HCT116 (cell line): ENCODE measurements at regions not wholly inside any gene's neighbourhood (a gene's known extent, or its start where the extent isn't known, plus 50 kb on each side); places are given as distances from the start of the nearest gene placed in this dataset.

ENCODE experiments used
- ATAC-seq: fragments of 200-7000 bp; cut with Tn5 transposase; 2 replicates; pipeline ENCODE4 v1.9.1; 2020; ENCODE audit warnings: mild to moderate bottlenecking, moderate library complexity
- BruUV-seq: library from RNA; stranded (reverse); fragments of 400-500 nt; replicated peaks from 2 replicates; lab custom pipeline; 2021; lab: Mats Ljungman, UMichigan
- CTCF ChIA-PET: fragments of 300-600 bp; sonication (Branson Sonifier 250); formaldehyde crosslinking; loops from one replicate; lab custom pipeline; 2021; ENCODE audit warnings: antibody characterized with exemption; lab: Charles Lee
- POLR2A ChIA-PET: fragments of 300-600, 350-600 bp; sonication (Branson Sonifier 250); formaldehyde crosslinking; loops from one replicate; lab custom pipeline; 2021; ENCODE audit warnings: antibody characterized with exemption; lab: Charles Lee
- RAD21 ChIA-PET, 2 experiments: fragments of 300-600 bp; sonication (Branson Sonifier 250); formaldehyde crosslinking; loops; one replicate each; lab custom pipeline; 2023; ENCODE audit warnings: low total read pairs in 2 of 2; ENCODE audit not compliant: uncharacterized antibody in 2 of 2, unreplicated experiment in 2 of 2, low non-redundant PET in 1 of 2; lab: Charles Lee
- DNase-seq: peaks from one replicate; pipeline ENCODE4 v3.0.0-alpha.2; 2010; ENCODE audit warnings: low read depth, low spot score
- H2AFZ ChIP-seq: fragments of 200-600 bp; shearing (Covaris generic), sonication (generic); 2 replicates; pipeline ENCODE4 v1.6.1; 2017; ENCODE audit warnings: low read depth, mixed run types, mixed read lengths, antibody characterized with exemption, low read length; ENCODE audit not compliant: poor library complexity, severe bottlenecking
- H3K27ac ChIP-seq: 2 replicates; pipeline ENCODE4 v1.5.1; 2012; ENCODE audit warnings: low read depth, low read length
- H3K27me3 ChIP-seq: fragments of 200-600 bp; sonication (generic); 2 replicates; pipeline ENCODE4 v1.6.1; 2016; ENCODE audit warnings: mixed run types, low read length, mixed read lengths; ENCODE audit not compliant: insufficient read depth
- H3K36me3 ChIP-seq, 2 experiments: fragments of 200-500 bp in 1 of 2; fragments of 200-600 bp in 1 of 2; sonication (Bioruptor generic) in 1 of 2; sonication (generic) in 1 of 2; 2 replicates each; pipeline versions ENCODE4 v1.5.1 to v1.6.1; 2014 to 2016; ENCODE audit warnings: low read length in 2 of 2, inconsistent platforms in 1 of 2, mixed read lengths in 1 of 2, mixed run types in 1 of 2; ENCODE audit not compliant: insufficient read depth in 2 of 2, control insufficient read depth in 1 of 2
- H3K4me1 ChIP-seq, 2 experiments: fragments of 200-600 bp in 1 of 2; sonication (generic) in 1 of 2; 2 replicates each; pipeline versions ENCODE4 v1.5.1 to v1.6.1; 2012 to 2017; ENCODE audit warnings: low read length in 2 of 2, inconsistent platforms in 1 of 2, mild to moderate bottlenecking in 1 of 2, mixed read lengths in 1 of 2, mixed run types in 1 of 2, moderate library complexity in 1 of 2; ENCODE audit not compliant: insufficient read depth in 2 of 2, control insufficient read depth in 1 of 2
- H3K4me2 ChIP-seq: fragments of 200-600 bp; sonication (generic); 2 replicates; pipeline ENCODE4 v1.6.1; 2017; ENCODE audit warnings: mixed run types, low read length, mixed read lengths
- H3K4me3 ChIP-seq, 2 experiments: fragments of 200-600 bp in 1 of 2; sonication (generic) in 1 of 2; replicated peaks in 1 of 2; 2 replicates each; pipeline ENCODE4 v1.5.1; 2011 to 2016; ENCODE audit warnings: low read length in 2 of 2, control low read depth in 1 of 2, low read depth in 1 of 2, mild to moderate bottlenecking in 1 of 2, mixed read lengths in 1 of 2, mixed run types in 1 of 2
- H3K79me2 ChIP-seq: fragments of 200-600 bp; sonication (generic); 2 replicates; pipeline ENCODE4 v1.6.1; 2017; ENCODE audit warnings: mild to moderate bottlenecking, mixed run types, low read length, moderate library complexity, mixed read lengths; ENCODE audit not compliant: insufficient read depth
- H3K9ac ChIP-seq: fragments of 200-600 bp; sonication (generic); 2 replicates; pipeline ENCODE4 v1.6.1; 2016; ENCODE audit warnings: low read length, mixed read lengths
- H3K9me2 ChIP-seq: fragments of 200-600 bp; sonication (generic), shearing (Covaris generic); 2 replicates; pipeline ENCODE4 v1.6.1; 2017; ENCODE audit warnings: mixed run types, mild to moderate bottlenecking, moderate library complexity; ENCODE audit not compliant: insufficient read depth
- H3K9me3 ChIP-seq, 2 experiments: fragments of 200-500 bp in 1 of 2; fragments of 200-600 bp in 1 of 2; sonication (Bioruptor generic) in 1 of 2; sonication (generic) in 1 of 2; 2 replicates each; pipeline ENCODE4 v1.6.1; 2014 to 2017; ENCODE audit warnings: low read length in 2 of 2, mixed read lengths in 2 of 2, inconsistent platforms in 1 of 2, low read depth in 1 of 2, mild to moderate bottlenecking in 1 of 2, mixed run types in 1 of 2, moderate library complexity in 1 of 2; ENCODE audit not compliant: control insufficient read depth in 1 of 2, insufficient read depth in 1 of 2
- H4K20me1 ChIP-seq: fragments of 200-600 bp; sonication (generic), shearing (Covaris generic); 2 replicates; pipeline ENCODE4 v1.6.1; 2017; ENCODE audit warnings: mixed run types, mild to moderate bottlenecking, moderate library complexity; ENCODE audit not compliant: insufficient read depth
- EGR1 ChIP-seq: IDR thresholded peaks from 2 replicates; pipeline ENCODE4 v1.6.1; 2012; ENCODE audit warnings: low read depth
- ELF1 ChIP-seq: IDR thresholded peaks from 2 replicates; pipeline ENCODE4 v1.6.1; 2012; ENCODE audit warnings: low read depth, borderline replicate concordance
- EZH2 ChIP-seq: fragments of 200-600 bp; sonication (generic); IDR thresholded peaks from 2 replicates; pipeline ENCODE4 v1.6.1; 2017; ENCODE audit warnings: antibody characterized with exemption, mixed run types
- FOSL1 ChIP-seq: IDR thresholded peaks from 2 replicates; pipeline ENCODE4 v1.6.1; 2012; ENCODE audit warnings: low read depth
- POLR2AphosphoS5 ChIP-seq: IDR thresholded peaks from 2 replicates; pipeline ENCODE4 v1.6.1; 2011; ENCODE audit warnings: mild to moderate bottlenecking, low read depth, low read length, moderate library complexity
- SP1 ChIP-seq: IDR thresholded peaks from 2 replicates; pipeline ENCODE4 v1.6.1; 2012; ENCODE audit warnings: low read depth
- SRF ChIP-seq: IDR thresholded peaks from 2 replicates; pipeline ENCODE4 v1.6.1; 2012; ENCODE audit warnings: low read depth
- YY1 ChIP-seq: IDR thresholded peaks from 2 replicates; pipeline ENCODE4 v1.6.1; 2011; ENCODE audit warnings: low read length, low read depth, moderate library complexity, mild to moderate bottlenecking; ENCODE audit not compliant: insufficient replicate concordance; ENCODE audit errors: extremely low read depth
- intact Hi-C: fragments of 100-400 bp; cut with micrococcal nuclease; formaldehyde crosslinking; loops from 2 replicates; pipeline ENCODE4 v1.10.0; 2022
- TF ChIP-seq, protein P1 (sequence below), 3 experiments: fragments of 200-600 bp in 1 of 3; sonication (generic) in 1 of 3; IDR thresholded peaks in 2 of 3; conservative IDR thresholded peaks in 1 of 3; 2 replicates each; pipeline ENCODE4 v1.5.1; 2012 to 2017; ENCODE audit warnings: low read depth in 2 of 3, low read length in 2 of 3, antibody characterized with exemption in 1 of 3, borderline replicate concordance in 1 of 3, control low read depth in 1 of 3, mild to moderate bottlenecking in 1 of 3, mixed read lengths in 1 of 3, mixed run types in 1 of 3, moderate library complexity in 1 of 3; ENCODE audit not compliant: insufficient read depth in 1 of 3
- TF ChIP-seq, protein P2 (sequence below): IDR thresholded peaks from 2 replicates; pipeline ENCODE4 v1.6.1; 2012; ENCODE audit warnings: low read depth
- TF ChIP-seq, protein P3 (sequence below): IDR thresholded peaks from 2 replicates; pipeline ENCODE4 v1.6.1; 2012

DNA sequence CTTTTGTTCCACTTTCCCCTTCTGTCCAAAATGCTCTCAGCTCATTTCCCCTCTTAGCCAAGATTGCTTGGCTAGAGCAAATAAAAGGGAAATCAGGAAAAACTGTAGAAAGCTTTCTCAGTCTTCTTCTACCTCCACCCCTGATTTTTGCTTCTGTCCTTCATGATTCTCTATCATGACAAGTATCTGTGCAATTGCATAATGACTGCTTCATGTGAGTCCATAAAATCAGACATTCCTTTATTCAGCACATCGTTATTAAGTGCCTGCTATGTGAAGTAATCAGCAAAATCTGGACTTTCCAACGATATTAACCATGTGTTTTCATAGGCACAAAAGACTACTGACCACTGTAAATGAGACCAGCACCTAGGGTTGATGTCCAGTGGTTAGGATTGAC lies 321.5 kb upstream of the CBLB start:
- intact Hi-C loops: no loop called here
- no peaks in the 10 kb centered on the region for H3K79me2 ChIP-seq
- H3K9me2 ChIP-seq: no peaks in the 10 kb centered on the region
- H3K27me3 ChIP-seq: no peaks in the 10 kb centered on the region
- H3K9me3 ChIP-seq: no peaks in the 10 kb centered on the region
- ATAC-seq: no peak
- H4K20me1 ChIP-seq: no peaks in the 10 kb centered on the region
- no peak overlapping the region for H3K4me3 ChIP-seq
- H3K27ac ChIP-seq: no peak overlapping the region
- no peaks in the 10 kb centered on the region for H3K36me3 ChIP-seq
- ChIA-PET RAD21 (no interaction called here), CTCF (no interaction called here), POLR2A (no interaction called here)
- H2AFZ ChIP-seq: no peak overlapping the region
- no peak overlapping the region for H3K9ac ChIP-seq
- H3K4me2 ChIP-seq: no peak overlapping the region
- H3K4me1 ChIP-seq: no peaks in the 10 kb centered on the region
- no peak for TF ChIP-seq YY1
- TF ChIP-seq POLR2AphosphoS5: no peak
- TF ChIP-seq FOSL1: no peak
- TF ChIP-seq SP1: no peak
- no peak for TF ChIP-seq ELF1
- no peak for TF ChIP-seq EZH2
- TF ChIP-seq, protein P1, sequence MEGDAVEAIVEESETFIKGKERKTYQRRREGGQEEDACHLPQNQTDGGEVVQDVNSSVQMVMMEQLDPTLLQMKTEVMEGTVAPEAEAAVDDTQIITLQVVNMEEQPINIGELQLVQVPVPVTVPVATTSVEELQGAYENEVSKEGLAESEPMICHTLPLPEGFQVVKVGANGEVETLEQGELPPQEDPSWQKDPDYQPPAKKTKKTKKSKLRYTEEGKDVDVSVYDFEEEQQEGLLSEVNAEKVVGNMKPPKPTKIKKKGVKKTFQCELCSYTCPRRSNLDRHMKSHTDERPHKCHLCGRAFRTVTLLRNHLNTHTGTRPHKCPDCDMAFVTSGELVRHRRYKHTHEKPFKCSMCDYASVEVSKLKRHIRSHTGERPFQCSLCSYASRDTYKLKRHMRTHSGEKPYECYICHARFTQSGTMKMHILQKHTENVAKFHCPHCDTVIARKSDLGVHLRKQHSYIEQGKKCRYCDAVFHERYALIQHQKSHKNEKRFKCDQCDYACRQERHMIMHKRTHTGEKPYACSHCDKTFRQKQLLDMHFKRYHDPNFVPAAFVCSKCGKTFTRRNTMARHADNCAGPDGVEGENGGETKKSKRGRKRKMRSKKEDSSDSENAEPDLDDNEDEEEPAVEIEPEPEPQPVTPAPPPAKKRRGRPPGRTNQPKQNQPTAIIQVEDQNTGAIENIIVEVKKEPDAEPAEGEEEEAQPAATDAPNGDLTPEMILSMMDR (IDR thresholded peaks at IDR 0.05 in 2 of 3, conservative IDR thresholded peaks at IDR 0.05 in 1 of 3; ENCODE audit: borderline replicate concordance in 1 of 3, insufficient read depth in 1 of 3, low read depth in 2 of 3, low read length in 2 of 3): no peak
- TF ChIP-seq SRF: no peak
- TF ChIP-seq, protein P2, sequence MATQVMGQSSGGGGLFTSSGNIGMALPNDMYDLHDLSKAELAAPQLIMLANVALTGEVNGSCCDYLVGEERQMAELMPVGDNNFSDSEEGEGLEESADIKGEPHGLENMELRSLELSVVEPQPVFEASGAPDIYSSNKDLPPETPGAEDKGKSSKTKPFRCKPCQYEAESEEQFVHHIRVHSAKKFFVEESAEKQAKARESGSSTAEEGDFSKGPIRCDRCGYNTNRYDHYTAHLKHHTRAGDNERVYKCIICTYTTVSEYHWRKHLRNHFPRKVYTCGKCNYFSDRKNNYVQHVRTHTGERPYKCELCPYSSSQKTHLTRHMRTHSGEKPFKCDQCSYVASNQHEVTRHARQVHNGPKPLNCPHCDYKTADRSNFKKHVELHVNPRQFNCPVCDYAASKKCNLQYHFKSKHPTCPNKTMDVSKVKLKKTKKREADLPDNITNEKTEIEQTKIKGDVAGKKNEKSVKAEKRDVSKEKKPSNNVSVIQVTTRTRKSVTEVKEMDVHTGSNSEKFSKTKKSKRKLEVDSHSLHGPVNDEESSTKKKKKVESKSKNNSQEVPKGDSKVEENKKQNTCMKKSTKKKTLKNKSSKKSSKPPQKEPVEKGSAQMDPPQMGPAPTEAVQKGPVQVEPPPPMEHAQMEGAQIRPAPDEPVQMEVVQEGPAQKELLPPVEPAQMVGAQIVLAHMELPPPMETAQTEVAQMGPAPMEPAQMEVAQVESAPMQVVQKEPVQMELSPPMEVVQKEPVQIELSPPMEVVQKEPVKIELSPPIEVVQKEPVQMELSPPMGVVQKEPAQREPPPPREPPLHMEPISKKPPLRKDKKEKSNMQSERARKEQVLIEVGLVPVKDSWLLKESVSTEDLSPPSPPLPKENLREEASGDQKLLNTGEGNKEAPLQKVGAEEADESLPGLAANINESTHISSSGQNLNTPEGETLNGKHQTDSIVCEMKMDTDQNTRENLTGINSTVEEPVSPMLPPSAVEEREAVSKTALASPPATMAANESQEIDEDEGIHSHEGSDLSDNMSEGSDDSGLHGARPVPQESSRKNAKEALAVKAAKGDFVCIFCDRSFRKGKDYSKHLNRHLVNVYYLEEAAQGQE: no peak
- no peak for TF ChIP-seq EGR1
- TF ChIP-seq, protein P3, sequence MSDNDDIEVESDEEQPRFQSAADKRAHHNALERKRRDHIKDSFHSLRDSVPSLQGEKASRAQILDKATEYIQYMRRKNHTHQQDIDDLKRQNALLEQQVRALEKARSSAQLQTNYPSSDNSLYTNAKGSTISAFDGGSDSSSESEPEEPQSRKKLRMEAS: no peak
- BruUV-seq: no TSS peak
- no peak for DNase-seq
